ENCODE measurements at regions not wholly inside any gene's neighbourhood (a gene's known extent, or its start where the extent isn't known, plus 50 kb on each side); places are given as distances from the start of the nearest gene placed in this dataset.

- TF ChIP-seq CTCF (IDR thresholded peaks at IDR 0.05 in 8 of 11, conservative IDR thresholded peaks at IDR 0.05 in 3 of 11) (no peak), POLR2AphosphoS5 (IDR thresholded peaks at IDR 0.05) (no peak), POLR2A (IDR thresholded peaks at IDR 0.05) (no peak)
Observed at GRCh38 chr5:143896966-143897365, 85.0 kb downstream of the HMHB1 start.
